H7 (cell line): ENCODE measurements at regions not wholly inside any gene's neighbourhood (a gene's known extent, or its start where the extent isn't known, plus 50 kb on each side); places are given as distances from the start of the nearest gene placed in this dataset.

Source experiments
- DNase-seq: peaks from one replicate; pipeline ENCODE4 v3.0.0; 2012
- H3K27me3 ChIP-seq: 2 replicates; pipeline ENCODE4 v1.6.0; 2011; ENCODE audit warnings: mild to moderate bottlenecking, low read length; ENCODE audit not compliant: control insufficient read depth, insufficient read depth
- H3K36me3 ChIP-seq: replicated peaks from 2 replicates; pipeline ENCODE4 v1.5.1; 2011; ENCODE audit warnings: low read length; ENCODE audit not compliant: control insufficient read depth, insufficient read depth
- H3K4me3 ChIP-seq: 2 replicates; pipeline ENCODE4 v1.5.1; 2011; ENCODE audit warnings: low read depth, mild to moderate bottlenecking, control low read depth, low read length, moderate library complexity; ENCODE audit not compliant: insufficient read depth

DNA sequence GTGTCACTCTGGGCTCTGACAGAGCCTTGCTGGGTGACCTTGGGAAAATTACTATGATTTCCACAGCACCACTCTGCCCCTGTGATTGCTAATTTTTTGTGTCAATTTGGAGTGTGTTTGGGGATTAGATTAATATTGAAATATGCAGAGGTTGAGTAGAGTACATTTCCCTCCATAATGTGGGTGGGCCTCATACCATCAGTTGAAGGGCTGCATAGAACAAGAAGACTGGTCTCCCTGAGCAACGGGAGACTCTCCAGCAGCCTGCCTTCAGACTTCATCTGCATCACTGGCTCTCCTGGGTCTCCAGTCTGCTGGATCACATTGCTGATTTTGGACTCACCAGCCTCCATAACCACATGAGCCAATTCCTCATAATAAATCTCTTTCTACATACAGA, 313.7 kb downstream of the TNS1 start:
- DNase-seq, result no peak
- peaks cover 29% of the 10 kb centered on the region for H3K27me3 ChIP-seq
- H3K4me3 ChIP-seq, result no peak overlapping the region
- no peaks in the 10 kb centered on the region for H3K36me3 ChIP-seq

DNA sequence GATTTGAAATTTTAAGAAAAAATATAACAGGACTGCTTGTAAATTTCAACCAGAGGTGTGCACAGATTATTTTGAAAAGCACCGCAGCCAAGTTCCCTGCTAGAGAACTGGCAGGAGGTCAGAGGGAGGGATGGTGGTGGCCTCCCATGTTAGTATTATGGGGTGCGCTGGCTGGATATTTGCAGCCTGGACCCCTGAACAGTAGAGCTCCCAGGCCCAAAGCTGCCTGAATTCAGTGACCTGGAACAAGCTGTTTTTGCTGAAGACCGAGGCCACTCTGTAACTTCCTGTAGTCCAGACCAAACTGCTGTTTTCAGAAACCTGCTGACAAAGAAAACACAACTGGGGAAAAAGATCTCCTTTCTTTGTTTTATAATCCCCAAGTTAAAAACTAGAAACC, 314.3 kb downstream of the TNS1 start:
- no peak for DNase-seq
- Histone ChIP-seq H3K4me3 (no peak overlapping the region), H3K36me3 (no peaks in the 10 kb centered on the region), H3K27me3 (peaks cover 30% of the 10 kb centered on the region)

DNA sequence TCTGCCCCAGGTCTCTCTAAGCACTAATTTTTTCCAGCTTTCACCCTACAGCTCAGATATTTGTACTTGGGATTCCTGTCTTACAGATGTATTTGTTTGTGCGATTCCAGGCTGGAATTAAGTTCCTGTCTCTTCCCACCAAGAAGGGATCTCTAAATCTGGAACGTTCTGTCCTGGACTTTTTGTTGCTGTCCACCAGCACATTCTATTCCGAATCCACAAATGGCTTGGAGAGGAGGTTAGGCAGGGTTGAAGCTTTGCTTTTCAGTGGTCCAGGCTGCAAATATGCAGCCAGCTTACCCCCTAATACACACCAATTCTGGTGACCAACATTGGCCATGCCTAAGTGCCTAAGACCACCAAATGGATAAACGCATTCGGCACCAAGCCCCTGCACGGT, 315.0 kb downstream of the TNS1 start:
- H3K4me3 ChIP-seq, result no peak overlapping the region
- H3K36me3 ChIP-seq, result no peaks in the 10 kb centered on the region
- H3K27me3 ChIP-seq, result peaks cover 32% of the 10 kb centered on the region
- DNase-seq, result no peak

DNA sequence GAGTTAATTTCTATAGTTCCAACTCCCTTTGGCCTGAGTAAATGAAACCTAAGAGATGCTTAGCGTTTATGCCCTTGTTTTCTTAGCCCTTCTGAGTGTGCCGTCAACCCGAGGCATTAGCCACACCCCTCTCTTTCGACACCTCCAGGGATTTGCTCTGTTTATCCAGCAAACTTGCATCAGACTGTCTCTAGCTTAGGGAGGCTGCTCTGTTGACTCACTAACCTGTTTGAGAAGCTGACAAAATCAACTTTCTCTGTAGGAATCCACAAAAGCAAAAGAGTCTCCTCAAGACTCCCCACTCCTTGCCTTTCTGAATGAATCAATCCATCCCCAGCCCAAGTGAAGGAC, 317.6 kb downstream of the TNS1 start:
- peaks cover 34% of the 10 kb centered on the region for H3K27me3 ChIP-seq
- DNase-seq, result peak; percentile 19
- no peak overlapping the region for H3K4me3 ChIP-seq
- no peaks in the 10 kb centered on the region for H3K36me3 ChIP-seq

DNA sequence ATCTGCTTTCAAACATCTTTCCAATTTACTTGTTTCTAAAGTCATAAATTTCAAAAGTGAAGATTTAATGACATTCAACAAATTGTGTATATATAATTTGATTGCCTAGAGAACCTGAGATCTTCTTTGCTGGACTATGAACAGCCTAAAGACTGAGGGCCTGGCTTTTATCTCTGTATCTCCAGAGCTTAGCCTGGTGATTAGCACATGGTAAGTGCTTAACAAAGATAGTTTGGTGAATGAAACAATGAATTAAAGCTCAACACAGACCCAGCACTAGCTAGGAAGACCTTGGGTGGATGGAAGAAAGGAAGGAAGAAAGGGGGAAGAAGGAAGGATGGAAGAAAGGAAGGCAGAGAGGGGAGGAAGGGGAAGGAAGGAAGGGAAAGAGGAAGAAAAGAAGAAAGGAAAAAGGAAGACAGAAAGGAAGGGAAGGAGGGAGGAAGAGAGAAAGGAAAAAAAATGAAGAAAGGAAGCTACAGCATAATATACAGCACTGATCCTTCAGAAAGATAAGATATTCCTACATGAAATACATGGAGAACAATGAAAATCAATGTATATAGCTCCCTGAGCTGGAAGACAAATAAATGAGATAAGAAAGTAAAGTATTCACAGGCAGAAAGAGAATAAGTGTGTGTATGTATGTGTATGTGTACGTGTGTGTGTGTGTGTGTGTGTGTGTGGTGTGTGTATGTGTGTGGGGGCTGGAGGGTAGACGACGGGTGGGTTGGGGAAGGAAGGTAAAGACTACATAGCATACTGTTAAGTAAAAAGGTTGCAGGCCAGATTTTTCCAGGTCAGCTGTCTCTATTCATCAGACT, 318.2 kb downstream of the TNS1 start:
- H3K4me3 ChIP-seq, result no peak overlapping the region
- peaks cover 34% of the 10 kb centered on the region for H3K27me3 ChIP-seq

DNA sequence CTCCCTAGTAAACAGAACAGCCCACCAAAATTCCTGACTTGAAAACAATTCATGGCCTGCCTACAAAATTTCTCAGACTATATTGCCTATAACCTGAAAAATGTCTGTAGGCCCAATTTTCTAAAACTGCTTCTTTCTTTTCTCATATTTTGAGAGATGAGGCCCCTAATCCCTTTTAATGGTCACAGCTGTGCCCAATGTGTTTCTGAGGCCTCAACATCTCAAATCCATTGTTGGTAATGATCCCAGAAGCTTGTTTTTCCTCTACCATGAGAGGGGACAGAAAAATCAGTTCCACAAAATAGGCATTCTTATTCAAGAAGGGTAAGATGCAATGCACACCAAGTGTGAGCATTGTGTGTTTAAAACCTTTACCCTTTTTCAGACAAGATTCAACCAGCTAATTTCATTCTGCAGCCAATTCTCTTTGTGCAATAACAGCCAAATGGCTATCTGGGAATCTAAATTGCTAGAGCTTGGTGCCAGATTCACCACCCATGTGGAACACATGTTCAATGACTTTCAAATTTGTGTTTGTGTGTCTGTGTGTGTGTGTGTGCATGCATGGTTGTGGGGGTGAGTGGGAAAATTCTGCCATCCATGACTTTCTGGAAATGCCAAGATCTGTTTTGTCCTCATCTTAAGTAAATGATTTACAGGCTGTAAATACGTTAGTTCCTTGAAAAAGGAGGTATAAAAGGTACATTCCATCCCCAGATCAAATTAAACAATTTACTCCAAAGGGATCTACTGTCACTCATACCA, 319.5 kb downstream of the TNS1 start:
- DNase-seq, result no peak
- H3K27me3 ChIP-seq, result peaks cover 34% of the 10 kb centered on the region
- no peak overlapping the region for H3K4me3 ChIP-seq
- no peaks in the 10 kb centered on the region for H3K36me3 ChIP-seq

More for the DNA sequence above, 318.2 kb downstream of the TNS1 start:
- DNase-seq, result no peak
- no peaks in the 10 kb centered on the region for H3K36me3 ChIP-seq

DNA sequence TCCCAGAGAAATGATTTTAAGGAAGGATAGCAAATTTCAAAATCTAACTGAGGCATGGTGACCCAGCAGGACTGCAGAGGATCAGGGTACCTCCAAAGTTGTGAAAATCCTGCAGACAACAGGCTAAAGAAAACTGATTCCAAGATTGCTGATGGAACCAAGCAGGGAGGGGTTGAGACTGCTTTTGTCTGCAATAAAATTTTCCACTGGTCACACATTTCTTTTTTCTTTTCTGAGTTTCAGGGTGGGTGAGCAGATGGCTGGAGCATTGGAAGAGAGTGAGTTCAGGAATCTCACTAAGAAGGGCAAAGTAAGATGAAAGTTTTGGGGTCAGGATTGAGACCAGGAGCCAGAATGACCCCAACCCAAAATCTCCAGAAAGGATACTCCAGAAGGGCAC, 321.0 kb downstream of the TNS1 start:
- DNase-seq, result no peak
- H3K4me3 ChIP-seq, result no peak overlapping the region
- peaks cover 23% of the 10 kb centered on the region for H3K27me3 ChIP-seq
- no peaks in the 10 kb centered on the region for H3K36me3 ChIP-seq

DNA sequence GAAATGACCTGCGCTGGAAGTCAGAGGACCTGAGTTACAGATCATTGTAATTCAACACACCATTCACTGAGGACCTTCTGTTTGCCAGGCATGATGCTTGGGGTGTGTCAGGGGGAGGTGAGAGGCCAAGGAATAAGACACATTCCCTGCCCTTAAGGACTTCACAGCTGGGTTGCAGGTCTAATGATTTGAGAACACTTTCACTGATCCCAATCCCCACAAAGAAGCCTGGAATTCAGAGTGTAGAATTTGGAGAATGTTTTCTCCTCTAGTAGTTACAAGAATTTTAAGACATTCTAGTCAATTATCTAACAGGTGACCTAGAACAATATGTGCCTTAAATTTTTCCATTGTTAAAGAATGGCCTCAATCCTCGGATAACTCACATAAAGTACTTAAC, 322.4 kb downstream of the TNS1 start:
- Histone ChIP-seq H3K36me3 (no peaks in the 10 kb centered on the region), H3K4me3 (no peak overlapping the region), H3K27me3 (peaks cover 13% of the 10 kb centered on the region)
- peak; percentile 28 for DNase-seq

DNA sequence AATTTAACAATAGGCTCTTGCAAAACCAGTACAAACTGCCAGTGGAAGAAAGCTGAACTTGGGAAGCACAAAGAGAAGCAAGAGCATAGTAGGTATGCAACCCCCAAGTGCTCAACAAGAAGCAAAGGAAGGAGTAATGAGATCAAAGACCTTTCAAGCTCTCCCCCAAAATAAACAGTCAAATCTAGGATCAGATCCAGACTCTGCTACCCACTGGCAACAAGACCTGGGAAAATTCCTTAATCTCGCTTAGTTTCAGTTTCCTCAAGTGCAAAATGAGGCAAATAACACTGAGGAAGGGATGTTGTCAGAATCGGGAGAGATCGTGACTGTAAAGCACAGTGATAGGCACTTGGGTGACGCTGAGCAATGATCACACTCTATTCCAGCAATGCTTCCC, 329.2 kb downstream of the TNS1 start:
- H3K4me3 ChIP-seq, result no peak overlapping the region
- H3K27me3 ChIP-seq, result no peaks in the 10 kb centered on the region
- H3K36me3 ChIP-seq, result no peaks in the 10 kb centered on the region
- no peak for DNase-seq

DNA sequence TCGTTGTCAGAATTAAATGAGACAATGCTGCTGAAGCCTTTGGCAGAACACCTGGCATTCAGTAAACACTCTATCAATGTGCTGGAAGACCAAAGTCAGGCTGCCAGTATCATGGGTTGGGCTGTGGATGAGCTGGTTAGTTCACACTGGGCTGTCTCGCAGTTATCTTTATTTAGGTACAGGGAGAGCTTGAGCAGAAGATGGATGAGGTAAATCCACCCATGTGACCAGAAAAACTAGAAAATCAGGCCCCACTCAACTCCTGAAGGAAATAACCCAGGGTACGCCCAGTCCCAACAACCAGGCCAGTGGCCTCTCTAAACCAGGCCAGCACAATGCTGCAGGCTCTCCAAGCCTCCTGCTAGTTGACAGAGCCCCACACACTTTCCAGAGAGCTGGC, 330.3 kb downstream of the TNS1 start:
- DNase-seq, result no peak
- H3K36me3 ChIP-seq, result no peaks in the 10 kb centered on the region
- no peaks in the 10 kb centered on the region for H3K27me3 ChIP-seq
- no peak overlapping the region for H3K4me3 ChIP-seq

DNA sequence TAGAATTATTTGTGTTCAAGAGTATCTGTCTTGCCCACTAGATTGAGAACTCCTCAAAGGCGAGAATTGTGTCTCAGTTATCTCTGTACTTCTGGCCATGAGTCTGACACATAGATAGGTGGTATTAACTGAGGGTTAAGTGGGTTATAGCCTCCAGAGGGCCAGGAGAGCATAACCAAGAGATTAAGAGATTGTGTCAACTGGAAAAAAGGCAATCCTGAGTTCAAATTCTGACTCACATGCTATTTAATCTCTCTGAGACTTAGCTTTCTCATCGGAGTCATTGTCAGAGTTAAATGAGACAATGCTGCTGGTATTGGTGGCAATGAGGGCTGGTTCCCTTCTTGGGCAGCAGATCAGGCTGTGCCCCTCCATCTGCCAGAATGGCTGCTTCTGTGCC, 330.9 kb downstream of the TNS1 start:
- Histone ChIP-seq H3K4me3 (no peak overlapping the region), H3K36me3 (no peaks in the 10 kb centered on the region), H3K27me3 (no peaks in the 10 kb centered on the region)
- no peak for DNase-seq

DNA sequence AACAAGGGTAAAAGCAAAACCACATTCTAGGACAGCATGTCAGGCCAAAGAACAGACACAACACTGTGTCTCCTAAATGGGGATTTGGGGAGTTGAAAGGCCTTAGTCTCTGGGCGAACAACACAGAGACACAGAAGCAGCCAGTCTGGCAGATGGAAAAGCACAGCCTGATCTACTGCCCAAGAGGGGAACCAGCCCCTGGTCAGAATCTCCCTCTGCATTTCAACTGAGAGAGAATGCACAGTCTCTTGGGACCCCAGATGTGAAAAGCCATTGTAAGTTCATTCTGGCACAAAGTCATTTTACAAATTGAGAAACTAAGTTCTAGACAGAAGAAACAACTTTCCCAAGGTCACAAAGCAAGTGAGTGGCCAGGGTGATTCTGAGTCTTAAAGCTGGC, 331.7 kb downstream of the TNS1 start:
- Histone ChIP-seq H3K36me3 (no peaks in the 10 kb centered on the region), H3K27me3 (no peaks in the 10 kb centered on the region), H3K4me3 (no peak overlapping the region)
- no peak for DNase-seq

DNA sequence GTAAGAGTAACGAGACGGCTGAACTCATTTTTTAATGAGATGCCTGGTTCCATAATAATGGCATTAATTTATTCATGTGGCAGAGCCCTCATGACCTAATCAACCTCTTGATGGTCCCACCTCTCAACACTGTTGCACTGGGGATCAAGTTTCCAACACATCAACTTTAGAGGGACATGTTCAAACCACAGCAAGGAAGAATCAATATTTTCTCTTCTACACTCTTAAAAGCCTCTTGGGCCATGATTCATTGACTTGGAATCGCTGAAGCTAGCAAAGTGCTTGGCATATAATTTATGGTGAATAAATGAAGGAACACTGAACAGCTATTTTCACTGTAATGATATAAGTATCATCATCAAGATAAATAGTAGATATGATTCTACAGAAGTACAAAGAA, 333.0 kb downstream of the TNS1 start:
- H3K4me3 ChIP-seq, result no peak overlapping the region
- no peak for DNase-seq
- no peaks in the 10 kb centered on the region for H3K36me3 ChIP-seq
- H3K27me3 ChIP-seq, result no peaks in the 10 kb centered on the region

DNA sequence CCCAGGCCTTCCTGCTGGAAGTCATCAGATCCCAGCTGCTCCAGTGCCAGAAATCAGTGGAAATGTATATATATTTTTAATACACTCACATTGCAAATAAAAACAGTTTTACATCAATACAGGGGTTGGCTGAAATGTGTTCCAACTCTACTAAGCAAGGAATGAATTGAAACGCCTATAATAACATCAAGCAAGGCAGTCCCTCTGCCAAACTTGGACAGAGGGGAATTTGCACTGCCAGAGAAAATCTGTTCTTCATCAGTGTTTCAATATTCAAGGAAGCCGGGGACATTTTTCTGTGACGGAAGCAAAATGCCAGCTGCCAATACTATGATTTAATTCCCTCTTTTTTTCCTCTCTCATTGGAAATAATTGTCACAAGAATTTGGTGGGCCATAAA, 335.3 kb downstream of the TNS1 start:
- H3K4me3 ChIP-seq, result no peak overlapping the region
- H3K36me3 ChIP-seq, result no peaks in the 10 kb centered on the region
- H3K27me3 ChIP-seq, result no peaks in the 10 kb centered on the region
- no peak for DNase-seq

DNA sequence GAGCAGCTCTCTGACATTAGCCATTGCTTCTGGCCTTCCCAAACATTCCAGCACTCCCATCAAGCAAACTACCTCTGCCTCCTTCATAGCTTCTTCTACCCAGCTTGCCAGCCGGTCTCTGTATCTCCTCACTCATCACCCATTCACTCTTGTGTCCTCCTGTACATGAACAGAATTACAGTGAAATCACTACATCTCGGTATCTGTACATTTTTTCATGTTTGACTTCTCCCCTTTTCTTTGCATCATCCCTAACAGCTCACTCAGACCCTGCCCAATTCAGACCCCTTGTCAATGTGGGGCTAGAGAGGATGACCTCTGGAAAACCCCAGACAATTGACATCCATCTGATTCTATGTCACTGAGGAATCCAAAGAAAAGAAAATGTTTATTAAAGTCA, 335.8 kb downstream of the TNS1 start:
- H3K36me3 ChIP-seq, result no peaks in the 10 kb centered on the region
- no peak for DNase-seq
- no peaks in the 10 kb centered on the region for H3K27me3 ChIP-seq
- H3K4me3 ChIP-seq, result no peak overlapping the region
